Mesothelial cell of epicardium (in vitro differentiated cells): ENCODE measurements at regions not wholly inside any gene's neighbourhood (a gene's known extent, or its start where the extent isn't known, plus 50 kb on each side); places are given as distances from the start of the nearest gene placed in this dataset.

ENCODE experiments used
- DNase-seq, 2 experiments: peaks; one replicate each; pipeline ENCODE4 v3.0.0; 2021; ENCODE audit warnings: low spot score in 2 of 2; ENCODE audit not compliant: unreplicated experiment in 2 of 2
- H3K27ac Mint-ChIP-seq: 2 replicates; pipeline ENCODE4 v1.8.0; 2021; ENCODE audit warnings: mixed read lengths
- H3K27me3 Mint-ChIP-seq: 2 replicates; pipeline ENCODE4 v1.8.0; 2021; ENCODE audit warnings: low read depth, mixed read lengths
- H3K36me3 Mint-ChIP-seq: 2 replicates; pipeline ENCODE4 v1.8.0; 2021; ENCODE audit warnings: mixed read lengths
- H3K4me1 Mint-ChIP-seq: 2 replicates; pipeline ENCODE4 v1.8.0; 2021; ENCODE audit warnings: mixed read lengths
- H3K4me3 Mint-ChIP-seq: 2 replicates; pipeline ENCODE4 v1.8.0; 2021; ENCODE audit warnings: mild to moderate bottlenecking, moderate library complexity, mixed read lengths
- H3K9me3 Mint-ChIP-seq: 2 replicates; pipeline ENCODE4 v1.8.0; 2021; ENCODE audit warnings: mixed read lengths
- CTCF ChIP-seq: fragments of 200-600 bp; sonication (generic); IDR thresholded peaks from one replicate; pipeline ENCODE4 v1.5.0; 2021; ENCODE audit warnings: antibody characterized with exemption; ENCODE audit not compliant: unreplicated experiment

GRCh38 chr5:110062246-110062645 is 372.5 kb downstream of the MAN2A1 start:
- Mint-ChIP-seq H3K27me3 (peaks cover 45% of the 10 kb centered on the region), H3K27ac (no peak overlapping the region), H3K4me1 (peaks cover 34% of the 10 kb centered on the region), H3K4me3 (no peak overlapping the region), H3K9me3 (peaks cover 5% of the 10 kb centered on the region), H3K36me3 (no peaks in the 10 kb centered on the region)
- DNase-seq: no peak
- TF ChIP-seq CTCF: no peak

GRCh38 chr5:110063640-110064602 is 374.2 kb downstream of the MAN2A1 start:
- no peak for DNase-seq
- no peak overlapping the region for H3K27ac Mint-ChIP-seq

GRCh38 chr5:110064603-110065268 is 375.0 kb downstream of the MAN2A1 start:
- Mint-ChIP-seq H3K9me3 (peaks cover 24% of the 10 kb centered on the region), H3K36me3 (peaks cover 7% of the 10 kb centered on the region), H3K27ac (no peak overlapping the region), H3K4me1 (peaks cover 17% of the 10 kb centered on the region), H3K27me3 (peaks cover 38% of the 10 kb centered on the region), H3K4me3 (no peak overlapping the region)
- no peak for TF ChIP-seq CTCF
- DNase-seq: no peak

More at GRCh38 chr5:110063640-110064602, 374.2 kb downstream of the MAN2A1 start:
- H3K4me1 Mint-ChIP-seq: peaks cover 17% of the 10 kb centered on the region
- peaks cover 44% of the 10 kb centered on the region for H3K27me3 Mint-ChIP-seq
- peaks cover 7% of the 10 kb centered on the region for H3K36me3 Mint-ChIP-seq
- H3K4me3 Mint-ChIP-seq: no peak overlapping the region
- H3K9me3 Mint-ChIP-seq: peaks cover 17% of the 10 kb centered on the region
- no peak for TF ChIP-seq CTCF

- Mint-ChIP-seq H3K4me3 (no peak overlapping the region), H3K9me3 (peaks cover 60% of the 10 kb centered on the region), H3K36me3 (peaks cover 18% of the 10 kb centered on the region), H3K27ac (no peak overlapping the region), H3K27me3 (peaks cover 10% of the 10 kb centered on the region), H3K4me1 (no peaks in the 10 kb centered on the region)
- TF ChIP-seq CTCF: no peak
- no peak for DNase-seq
Measured at GRCh38 chr5:110070836-110071235, 381.1 kb downstream of the MAN2A1 start.

- Mint-ChIP-seq H3K27ac (no peak overlapping the region), H3K4me1 (no peaks in the 10 kb centered on the region), H3K9me3 (peaks cover 61% of the 10 kb centered on the region), H3K4me3 (no peak overlapping the region), H3K36me3 (peaks cover 15% of the 10 kb centered on the region), H3K27me3 (peaks cover 6% of the 10 kb centered on the region)
- no peak for DNase-seq
- no peak for TF ChIP-seq CTCF
Measured at GRCh38 chr5:110072651-110073050, 382.9 kb downstream of the MAN2A1 start.
